ENCODE measurements at regions not wholly inside any gene's neighbourhood (a gene's known extent, or its start where the extent isn't known, plus 50 kb on each side); places are given as distances from the start of the nearest gene placed in this dataset.
"Not testable (repeated sequence)": the region's sequence is repeated elsewhere in the genome, so short reads cannot be mapped to it uniquely, and the experiment has no call there.

DNA sequence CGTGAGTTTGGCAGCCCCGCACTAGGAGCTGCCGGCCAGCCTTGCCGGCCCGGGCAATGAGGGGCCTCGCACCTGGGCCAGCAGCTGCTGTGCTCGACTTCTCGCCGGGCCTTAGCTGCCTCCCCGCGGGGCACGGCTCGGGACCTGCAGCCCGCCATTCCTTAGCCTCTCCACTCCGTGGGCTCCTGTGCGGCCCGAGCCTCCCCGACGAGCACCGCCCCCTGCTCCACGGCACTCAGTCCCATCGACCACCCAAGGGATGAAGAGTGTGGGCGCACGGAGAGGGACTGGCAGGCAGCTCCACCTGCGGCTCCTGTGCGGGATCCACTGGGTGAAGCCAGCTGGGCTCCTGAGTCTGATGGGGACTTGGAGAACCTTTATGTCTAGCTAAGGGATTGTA lies 51.4 kb upstream of the CLEC6A start:
- not testable (repeated sequence) for H3K9me3 ChIP-seq (ENCODE audit: insufficient read depth, low read depth, low read length); H4K20me1 ChIP-seq (ENCODE audit: insufficient read depth, low read length, poor library complexity, severe bottlenecking); H3K4me3 ChIP-seq (ENCODE audit: low read length, poor library complexity, severe bottlenecking); H3K36me3 ChIP-seq (ENCODE audit: insufficient read depth, low read length); H3K9me2 ChIP-seq (replicated peaks; ENCODE audit: low read depth, low read length); H3F3A ChIP-seq (ENCODE audit: low read depth); H3K4me1 ChIP-seq (ENCODE audit: insufficient read depth, low read length, poor library complexity, severe bottlenecking); H2AFZ ChIP-seq (ENCODE audit: low read length); H3K79me2 ChIP-seq (ENCODE audit: insufficient read depth, low read length); H3K4me2 ChIP-seq (ENCODE audit: low read depth, low read length, poor library complexity, severe bottlenecking); H3K9ac ChIP-seq (ENCODE audit: low read depth, low read length, poor library complexity, severe bottlenecking); H3K27me3 ChIP-seq (ENCODE audit: insufficient read depth, low read length, poor library complexity, severe bottlenecking)

Measured in Loucy (cell line).